Right lobe of liver (tissue), 6 donors: ENCODE measurements at regions not wholly inside any gene's neighbourhood (a gene's known extent, or its start where the extent isn't known, plus 50 kb on each side); places are given as distances from the start of the nearest gene placed in this dataset.

ENCODE experiments used
- ATAC-seq, 4 donors: fragments of 200-7000 bp; cut with Tn5 transposase; one replicate each; pipeline ENCODE4 v1.9.1; 2020; ENCODE audit warnings: mild to moderate bottlenecking in 4 of 4, moderate library complexity in 4 of 4
- DNase-seq, 3 donors: peaks; one replicate each; pipeline ENCODE4 v3.0.0-alpha.2; 2020
- H3K27ac ChIP-seq, 3 donors: fragments of 200-600 bp; one replicate each; pipeline ENCODE4 v1.8.0; 2022
- H3K27me3 ChIP-seq, 2 donors: fragments of 200-600 bp; one replicate each; pipeline ENCODE4 v1.8.0; 2022
- H3K36me3 ChIP-seq, 4 donors: fragments of 200-600 bp; sonication (generic) in 1 of 4; one replicate each; pipeline versions ENCODE4 v1.5.1 to v1.8.0; 2017 to 2022; ENCODE audit warnings: control low read depth in 1 of 4
- H3K4me1 ChIP-seq, 4 donors: fragments of 200-600 bp; sonication (generic) in 1 of 4; one replicate each; pipeline versions ENCODE4 v1.5.1 to v1.8.0; 2017 to 2022; ENCODE audit warnings: control low read depth in 1 of 4
- H3K4me3 ChIP-seq, 3 donors: fragments of 200-600 bp; one replicate each; pipeline ENCODE4 v1.8.0; 2022
- H3K9me3 ChIP-seq, 4 donors: fragments of 200-600 bp; sonication (generic) in 1 of 4; one replicate each; pipeline versions ENCODE4 v1.5.1 to v1.8.0; 2017 to 2022; ENCODE audit warnings: control low read depth in 1 of 4
- CTCF ChIP-seq, 4 donors: fragments of 200-600 bp in 3 of 4; fragments of 450-650 bp in 1 of 4; IDR thresholded peaks; one replicate each; pipeline versions ENCODE4 v1.5.1 to v1.8.0; 2016 to 2022; ENCODE audit warnings: antibody characterized with exemption in 4 of 4, mild to moderate bottlenecking in 2 of 4
- POLR2A ChIP-seq: fragments of 450-650 bp; IDR thresholded peaks from one replicate; pipeline ENCODE4 v1.6.1; 2017; ENCODE audit warnings: antibody characterized with exemption, mild to moderate bottlenecking
- WGBS: methylation state at CpG from one replicate; pipeline ENCODE4 v1.1.6; 2018; ENCODE audit warnings: low coverage, low lambda C conversion rate; ENCODE audit not compliant: insufficient coverage; ENCODE audit errors: missing lambda C conversion rate; 5-methylcytosine and 5-hydroxymethylcytosine counted together
- intact Hi-C, 2 donors: fragments of 100-400 bp; cut with DNase I; formaldehyde crosslinking; loops; one replicate each; pipeline versions ENCODE4 v1.11.2 to v1.14.1; 2022
- donor health status: DM: no; HTN: yes; CAD: no.
- donor health status: DM: no; HTN: no; CAD: no.
- donor health status: DM: no; HTN: no; CAD: no.
- donor health status: DM: no; HTN: yes; CAD: no.
- donor health status: DM: no; HTN: yes; CAD: no.

DNA sequence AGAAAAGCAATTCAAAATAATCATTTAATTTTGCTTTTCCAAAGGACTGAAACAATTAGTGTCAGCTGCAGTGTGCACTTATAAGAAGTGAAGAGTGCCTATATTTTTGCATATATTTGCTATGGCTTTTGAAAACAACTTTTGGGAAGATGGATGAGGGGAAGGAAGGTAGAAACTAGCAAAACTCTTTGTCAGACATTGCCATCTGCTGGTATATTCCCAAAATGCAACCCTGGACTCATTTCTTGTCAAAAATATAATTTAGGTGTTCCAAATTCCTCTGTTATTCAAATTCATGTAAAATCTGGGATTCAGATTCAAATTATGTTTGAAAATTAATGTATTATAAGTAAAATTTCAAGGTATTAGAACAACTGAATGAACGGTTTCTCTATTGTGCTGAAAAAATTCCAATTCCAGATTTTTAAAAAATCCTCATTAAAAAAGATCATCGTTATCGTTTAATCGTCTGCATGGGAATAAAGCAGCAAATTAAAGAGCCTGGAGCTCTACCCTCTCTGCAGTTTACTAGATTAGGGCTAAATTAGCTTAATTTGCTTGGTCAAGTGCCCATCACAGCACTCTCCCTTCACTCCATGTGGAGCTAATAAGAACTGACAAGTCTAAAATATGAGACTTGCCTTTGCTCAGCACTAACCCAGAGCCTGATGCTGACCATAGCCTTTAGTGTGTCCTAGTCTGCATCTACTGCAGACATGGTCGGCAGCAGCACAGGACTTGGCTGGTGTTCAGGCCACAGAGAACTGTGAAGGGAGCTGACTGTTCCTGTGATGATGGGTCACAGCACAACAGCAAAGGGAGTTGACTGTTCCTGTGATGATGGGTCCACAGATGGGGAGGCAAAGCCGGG is 67.9 kb upstream of the MITF start:
- intact Hi-C loops, result loop anchor here in 1 of 2 donors (10.0 kb wide), 2 partner anchors 217 to 507 kb away; no protein-coding TSS in a partner anchor
- no peaks in the 10 kb centered on the region for H3K36me3 ChIP-seq
- 39% methylated on average over 6 of the region's 6 CpGs for WGBS
- H3K27ac ChIP-seq, result no peak overlapping the region
- no peak overlapping the region for H3K4me3 ChIP-seq
- TF ChIP-seq CTCF (IDR thresholded peaks at IDR 0.05) (peak; percentile 73 to 77 (median 73)), POLR2A (no peak)
- H3K9me3 ChIP-seq, result no peaks in the 10 kb centered on the region
- ATAC-seq (peak; percentile 57 to 75 (median 64)), DNase-seq (no peak)
- H3K4me1 ChIP-seq, result no peaks in the 10 kb centered on the region
- no peaks in the 10 kb centered on the region for H3K27me3 ChIP-seq

DNA sequence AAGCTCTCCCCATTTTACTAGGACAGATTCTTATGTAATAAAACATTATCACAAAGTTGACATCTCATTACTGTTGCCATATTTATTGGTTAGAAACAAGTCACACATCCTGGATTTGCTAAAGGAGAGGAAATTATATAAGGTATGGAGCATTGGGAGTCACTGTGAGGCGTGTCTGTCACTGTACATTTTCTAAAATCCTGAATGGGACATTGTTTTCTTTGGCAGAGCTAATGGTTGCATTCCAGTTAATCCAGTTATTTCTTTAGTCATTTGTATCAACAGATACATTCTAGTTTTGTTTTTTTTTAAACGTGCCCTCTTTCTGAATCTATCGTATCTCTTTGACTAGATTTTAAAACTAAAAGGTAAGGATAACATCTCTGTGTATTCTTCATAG is 70.2 kb upstream of the MITF start:
- Histone ChIP-seq H3K27ac (no peak overlapping the region), H3K27me3 (no peaks in the 10 kb centered on the region), H3K9me3 (no peaks in the 10 kb centered on the region), H3K4me1 (no peaks in the 10 kb centered on the region), H3K36me3 (no peaks in the 10 kb centered on the region), H3K4me3 (no peak overlapping the region)
- intact Hi-C loops, result no loop called here
- 55% methylated on average over 3 of the region's 3 CpGs for WGBS
- ATAC-seq, result no peak
- no peak for DNase-seq
- TF ChIP-seq CTCF (IDR thresholded peaks at IDR 0.05) (no peak), POLR2A (no peak)

DNA sequence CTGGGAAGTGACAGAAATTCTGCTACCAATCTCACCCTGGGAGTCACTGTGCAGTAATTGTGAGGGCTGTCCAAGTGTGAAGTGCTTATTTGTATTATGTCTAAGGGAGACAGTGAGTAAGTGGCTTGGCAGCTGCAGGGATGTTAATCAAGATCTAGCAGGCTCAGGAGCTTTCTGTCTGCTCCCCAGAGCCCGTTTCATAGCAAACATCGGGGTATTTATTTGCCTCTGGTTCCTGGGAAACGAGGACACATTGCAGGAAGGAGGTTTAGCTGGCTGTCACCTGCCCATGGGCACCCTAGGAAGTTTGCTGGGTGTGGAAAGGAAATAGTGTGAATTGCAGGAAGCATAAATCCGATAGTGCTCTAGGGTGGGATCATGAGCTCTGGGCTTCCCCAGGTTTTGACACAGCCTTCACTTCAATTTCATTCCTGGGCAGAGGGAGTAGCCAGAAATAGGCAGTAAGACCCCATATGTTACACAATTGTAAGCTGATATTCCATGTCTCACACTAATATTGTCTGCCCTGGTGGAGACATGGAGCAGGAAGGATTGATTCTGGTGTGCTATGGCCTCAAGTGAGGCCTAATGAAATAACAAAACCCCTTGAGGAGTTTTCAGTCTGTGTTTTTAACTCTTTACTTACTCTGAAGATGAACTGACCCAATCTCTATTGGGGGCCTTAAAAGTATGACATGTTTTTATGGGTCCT is 74.1 kb upstream of the MITF start:
- H3K27ac ChIP-seq, result no peak overlapping the region

GRCh38 chr3:69660631-69661030 is 78.6 kb upstream of the MITF start:
- Histone ChIP-seq H3K36me3 (no peaks in the 10 kb centered on the region), H3K27ac (no peak overlapping the region), H3K9me3 (no peaks in the 10 kb centered on the region), H3K4me1 (no peaks in the 10 kb centered on the region), H3K27me3 (no peaks in the 10 kb centered on the region), H3K4me3 (no peak overlapping the region)
- TF ChIP-seq CTCF (IDR thresholded peaks at IDR 0.05) (no peak), POLR2A (no peak)
- intact Hi-C loops, result no loop called here
- DNase-seq (no peak), ATAC-seq (peak in 1 of 4 donors; percentile 28)
- WGBS, result no CpG with 5 or more reads among the region's 36 CpGs

More for the DNA sequence above, 74.1 kb upstream of the MITF start:
- intact Hi-C loops, result no loop called here
- no peaks in the 10 kb centered on the region for H3K27me3 ChIP-seq
- no peaks in the 10 kb centered on the region for H3K9me3 ChIP-seq
- 24% methylated on average over 4 of the region's 4 CpGs for WGBS
- DNase-seq (no peak), ATAC-seq (peak; percentile 46 to 80 (median 54))
- TF ChIP-seq CTCF (IDR thresholded peaks at IDR 0.05) (no peak), POLR2A (no peak)
- H3K36me3 ChIP-seq, result no peaks in the 10 kb centered on the region
- no peak overlapping the region for H3K4me3 ChIP-seq
- H3K4me1 ChIP-seq, result no peaks in the 10 kb centered on the region
